ENCODE measurements at regions not wholly inside any gene's neighbourhood (a gene's known extent, or its start where the extent isn't known, plus 50 kb on each side); places are given as distances from the start of the nearest gene placed in this dataset.

DNA sequence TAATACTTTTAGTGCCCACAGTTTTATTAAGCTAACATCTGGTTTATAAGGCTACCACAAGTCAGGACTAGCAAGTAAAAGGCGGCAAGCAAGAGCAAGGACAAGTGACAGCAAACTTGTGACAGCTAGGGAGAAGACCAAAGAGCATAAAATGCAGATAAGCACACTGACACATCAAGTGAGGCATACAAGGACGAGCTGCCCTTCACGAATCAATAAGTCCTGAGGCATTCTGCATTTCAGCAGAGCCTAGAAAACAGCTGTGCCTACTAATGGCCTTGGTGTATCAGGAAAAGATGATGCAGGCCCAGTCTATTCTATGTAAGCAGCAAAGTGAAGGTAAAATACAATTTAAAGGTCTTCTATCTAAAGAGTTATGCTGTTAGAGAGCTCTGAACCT lies 74.8 kb downstream of the KRTAP19-8 start:
- TF ChIP-seq POLR2AphosphoS5 (IDR thresholded peaks at IDR 0.05), result no peak
- TF ChIP-seq, protein P1, sequence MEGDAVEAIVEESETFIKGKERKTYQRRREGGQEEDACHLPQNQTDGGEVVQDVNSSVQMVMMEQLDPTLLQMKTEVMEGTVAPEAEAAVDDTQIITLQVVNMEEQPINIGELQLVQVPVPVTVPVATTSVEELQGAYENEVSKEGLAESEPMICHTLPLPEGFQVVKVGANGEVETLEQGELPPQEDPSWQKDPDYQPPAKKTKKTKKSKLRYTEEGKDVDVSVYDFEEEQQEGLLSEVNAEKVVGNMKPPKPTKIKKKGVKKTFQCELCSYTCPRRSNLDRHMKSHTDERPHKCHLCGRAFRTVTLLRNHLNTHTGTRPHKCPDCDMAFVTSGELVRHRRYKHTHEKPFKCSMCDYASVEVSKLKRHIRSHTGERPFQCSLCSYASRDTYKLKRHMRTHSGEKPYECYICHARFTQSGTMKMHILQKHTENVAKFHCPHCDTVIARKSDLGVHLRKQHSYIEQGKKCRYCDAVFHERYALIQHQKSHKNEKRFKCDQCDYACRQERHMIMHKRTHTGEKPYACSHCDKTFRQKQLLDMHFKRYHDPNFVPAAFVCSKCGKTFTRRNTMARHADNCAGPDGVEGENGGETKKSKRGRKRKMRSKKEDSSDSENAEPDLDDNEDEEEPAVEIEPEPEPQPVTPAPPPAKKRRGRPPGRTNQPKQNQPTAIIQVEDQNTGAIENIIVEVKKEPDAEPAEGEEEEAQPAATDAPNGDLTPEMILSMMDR (IDR thresholded peaks at IDR 0.05), result no peak
- TF ChIP-seq EP300 (IDR thresholded peaks at IDR 0.05; ENCODE audit: low read depth), result no peak
